Spinal cord (tissue), 9 donors: ENCODE measurements at regions not wholly inside any gene's neighbourhood (a gene's known extent, or its start where the extent isn't known, plus 50 kb on each side); places are given as distances from the start of the nearest gene placed in this dataset.
"Not testable (repeated sequence)": the region's sequence is repeated elsewhere in the genome, so short reads cannot be mapped to it uniquely, and the experiment has no call there.

Experiments used
- DNase-seq, 6 donors: peaks; one replicate each; pipeline versions ENCODE4 v3.0.0 to v3.0.0-alpha.2; 2013 to 2015; ENCODE audit warnings: low spot score in 6 of 6, low read depth in 4 of 6
- H3K27ac ChIP-seq: one replicate; pipeline ENCODE4 v1.5.1; 2013; ENCODE audit warnings: low read depth, low read length, control low read depth
- H3K27me3 ChIP-seq: one replicate; pipeline ENCODE4 v1.6.1; 2013; ENCODE audit warnings: low read length; ENCODE audit not compliant: control insufficient read depth, insufficient read depth
- H3K36me3 ChIP-seq: one replicate; pipeline ENCODE4 v1.6.1; 2013; ENCODE audit warnings: low read length; ENCODE audit not compliant: control insufficient read depth, insufficient read depth
- H3K4me1 ChIP-seq: one replicate; pipeline ENCODE4 v1.6.1; 2013; ENCODE audit warnings: low read length; ENCODE audit not compliant: control insufficient read depth, insufficient read depth
- H3K4me3 ChIP-seq: one replicate; pipeline ENCODE4 v1.5.1; 2013; ENCODE audit warnings: low read depth, low read length, control low read depth
- H3K9me3 ChIP-seq: one replicate; pipeline ENCODE4 v1.6.1; 2013; ENCODE audit warnings: low read length; ENCODE audit not compliant: control insufficient read depth, insufficient read depth
- WGBS: methylation state at CpG from one replicate; pipeline ENCODE4 v1.1.5; 2013; ENCODE audit warnings: missing lambda C conversion rate; ENCODE audit not compliant: insufficient coverage; 5-methylcytosine and 5-hydroxymethylcytosine counted together
- donor health status: healthy.

DNA sequence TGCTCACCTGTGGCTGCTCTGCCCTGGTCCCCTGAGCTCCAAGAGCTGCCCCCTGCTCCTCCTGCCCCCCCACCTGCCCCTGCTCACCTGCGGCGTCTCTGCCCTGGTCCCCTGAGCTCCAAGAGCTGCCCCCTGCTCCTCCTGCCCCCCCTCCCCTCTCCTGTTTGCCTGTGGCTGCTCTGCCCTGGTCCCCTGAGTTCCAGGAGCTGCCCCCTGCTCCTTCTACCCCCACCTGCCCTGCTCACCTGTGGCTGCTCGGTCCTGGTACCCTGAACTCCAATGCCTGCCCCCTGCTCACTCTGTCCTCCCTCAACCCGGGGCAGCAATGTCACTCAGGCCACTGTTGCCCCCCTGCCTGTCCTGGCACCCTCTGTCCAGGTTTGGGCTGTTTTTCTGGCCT lies 101.7 kb downstream of the TMEM121 start:
- DNase-seq, H3K27me3 ChIP-seq, H3K9me3 ChIP-seq, H3K4me1 ChIP-seq, H3K36me3 ChIP-seq, H3K27ac ChIP-seq, H3K4me3 ChIP-seq: not testable (repeated sequence)
- WGBS, result 65% methylated on average over 4 of the region's 4 CpGs

DNA sequence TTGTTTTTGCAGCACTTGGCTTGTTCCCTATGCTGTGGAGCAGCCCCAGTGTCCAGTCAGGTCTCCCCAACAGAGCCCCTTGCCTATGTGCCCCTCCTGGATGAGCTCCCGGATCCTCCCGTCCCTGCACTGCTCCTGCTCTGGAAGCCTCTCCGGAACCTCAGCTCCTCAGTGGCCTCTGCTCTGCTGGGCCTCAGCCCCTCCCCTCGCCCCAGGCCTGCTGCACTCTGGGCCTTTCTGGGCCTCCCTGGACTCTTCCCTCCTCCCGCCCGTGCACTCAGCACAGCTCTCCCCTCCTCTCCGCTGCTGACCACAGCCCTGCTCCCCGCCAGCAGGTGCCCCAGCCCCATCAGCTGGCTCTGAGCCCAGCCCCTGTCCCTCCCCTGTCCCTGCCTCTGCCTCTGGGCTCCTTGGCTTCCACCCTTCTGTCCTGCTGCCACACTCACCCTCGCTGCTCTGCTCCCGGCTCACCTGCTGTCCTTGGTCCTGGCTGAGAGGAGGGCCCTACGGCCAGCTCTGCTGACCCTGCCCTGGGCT lies 102.2 kb downstream of the TMEM121 start:
- not testable (repeated sequence) for H3K9me3 ChIP-seq, H3K4me3 ChIP-seq, H3K4me1 ChIP-seq, H3K36me3 ChIP-seq, DNase-seq, H3K27ac ChIP-seq, H3K27me3 ChIP-seq
- 44% methylated on average over 10 of the region's 11 CpGs for WGBS

DNA sequence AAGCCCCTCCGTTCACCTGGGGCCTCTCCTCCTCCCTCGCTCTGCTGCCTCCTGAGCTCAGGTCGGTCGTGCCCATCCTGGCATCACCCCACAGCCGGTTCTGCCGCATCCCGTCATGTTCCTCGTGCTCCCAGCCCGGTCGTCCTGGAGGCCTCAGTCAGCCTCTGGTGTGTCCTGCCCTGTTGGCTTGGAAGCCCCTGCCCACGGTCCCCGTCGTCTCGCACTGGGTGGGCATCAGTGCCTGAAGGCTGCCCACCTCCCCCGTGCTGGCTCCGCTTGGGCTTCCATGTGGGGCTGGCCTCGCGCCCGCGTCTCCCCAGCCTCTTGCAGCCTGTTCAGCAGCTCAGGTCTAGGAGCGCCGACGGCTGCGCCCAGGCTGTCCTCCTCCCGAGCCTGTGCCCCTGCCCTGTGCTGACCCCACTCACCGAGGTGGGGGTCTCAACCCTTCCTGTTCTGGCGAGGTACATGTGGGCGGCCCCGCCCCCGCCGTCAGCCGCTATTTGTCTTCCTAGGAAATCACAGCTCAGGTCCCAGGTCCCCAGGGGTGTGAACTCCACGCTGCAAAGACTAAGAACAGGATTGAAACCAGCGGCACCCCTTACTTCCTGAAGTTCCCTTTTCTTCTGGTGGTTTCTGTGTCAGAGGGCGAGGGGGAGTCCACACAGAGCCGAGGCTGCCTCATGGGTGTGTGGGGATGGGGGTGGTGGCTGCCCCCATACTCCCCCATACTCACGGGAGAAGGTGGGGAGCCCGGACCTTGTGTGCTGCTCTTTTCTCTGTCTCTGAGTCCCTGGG lies 102.9 kb downstream of the TMEM121 start:
- not testable (repeated sequence) for H3K9me3 ChIP-seq, H3K36me3 ChIP-seq, H3K27me3 ChIP-seq, H3K4me3 ChIP-seq, H3K4me1 ChIP-seq, H3K27ac ChIP-seq, DNase-seq
- WGBS, result 83% methylated on average over 30 of the region's 38 CpGs

DNA sequence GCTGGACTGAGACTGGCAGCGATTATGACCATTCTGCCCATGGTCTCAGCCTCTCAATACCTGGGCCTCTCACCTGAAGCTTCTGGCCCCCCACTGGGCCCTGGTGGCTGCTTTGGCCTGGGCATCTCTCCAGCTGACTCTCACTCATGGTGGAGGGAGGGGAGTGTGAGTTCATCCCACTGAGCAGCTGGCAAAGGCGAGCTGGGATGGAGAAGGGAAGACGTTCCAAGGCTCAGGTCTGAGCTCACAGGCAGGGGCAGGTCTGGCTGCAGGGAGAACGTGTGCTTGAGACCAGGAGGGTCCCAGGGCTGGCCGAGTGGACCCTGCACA lies 103.5 kb downstream of the TMEM121 start:
- Histone ChIP-seq H3K36me3 (no peaks in the 10 kb centered on the region), H3K27ac (no peak overlapping the region), H3K27me3 (no peaks in the 10 kb centered on the region), H3K4me1 (no peaks in the 10 kb centered on the region), H3K4me3 (no peak overlapping the region), H3K9me3 (peaks cover 4% of the 10 kb centered on the region)
- no peak for DNase-seq
- no CpG with 5 or more reads among the region's 5 CpGs for WGBS

DNA sequence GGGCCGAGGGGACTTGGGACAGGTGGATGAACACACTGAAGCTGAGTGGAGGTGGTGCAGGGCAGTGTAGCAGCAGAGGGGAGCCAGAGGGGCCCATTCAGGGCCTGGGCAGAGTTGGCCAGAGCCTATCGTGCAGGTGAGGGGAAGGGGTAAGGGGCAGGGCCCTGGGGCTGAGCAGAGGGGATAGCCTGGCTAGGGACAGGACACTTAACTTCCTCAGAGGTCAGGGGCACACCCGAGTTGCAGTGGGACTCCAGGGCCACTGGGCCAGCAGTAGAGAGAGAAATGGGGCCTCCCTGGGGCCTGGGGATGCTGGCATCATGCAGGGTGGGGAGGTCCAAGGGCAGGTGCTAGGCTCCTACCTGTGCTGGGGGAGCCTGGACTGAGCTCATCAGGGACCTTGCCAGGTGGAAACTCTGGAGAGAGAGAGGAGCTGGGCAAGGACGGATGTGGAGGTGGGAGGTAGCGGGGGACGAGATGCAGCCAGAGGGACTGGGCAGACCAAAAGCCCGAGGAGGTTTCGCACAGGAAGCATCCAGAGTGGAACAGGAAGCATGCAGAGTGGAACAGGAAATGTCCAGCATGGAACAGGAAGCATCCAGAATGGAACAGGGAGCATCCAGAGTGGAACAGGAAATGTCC lies 104.0 kb downstream of the TMEM121 start:
- H3K9me3 ChIP-seq, H3K4me1 ChIP-seq, DNase-seq, H3K36me3 ChIP-seq, H3K27ac ChIP-seq, H3K27me3 ChIP-seq, H3K4me3 ChIP-seq: not testable (repeated sequence)
- WGBS, result 76% methylated on average over 6 of the region's 8 CpGs

DNA sequence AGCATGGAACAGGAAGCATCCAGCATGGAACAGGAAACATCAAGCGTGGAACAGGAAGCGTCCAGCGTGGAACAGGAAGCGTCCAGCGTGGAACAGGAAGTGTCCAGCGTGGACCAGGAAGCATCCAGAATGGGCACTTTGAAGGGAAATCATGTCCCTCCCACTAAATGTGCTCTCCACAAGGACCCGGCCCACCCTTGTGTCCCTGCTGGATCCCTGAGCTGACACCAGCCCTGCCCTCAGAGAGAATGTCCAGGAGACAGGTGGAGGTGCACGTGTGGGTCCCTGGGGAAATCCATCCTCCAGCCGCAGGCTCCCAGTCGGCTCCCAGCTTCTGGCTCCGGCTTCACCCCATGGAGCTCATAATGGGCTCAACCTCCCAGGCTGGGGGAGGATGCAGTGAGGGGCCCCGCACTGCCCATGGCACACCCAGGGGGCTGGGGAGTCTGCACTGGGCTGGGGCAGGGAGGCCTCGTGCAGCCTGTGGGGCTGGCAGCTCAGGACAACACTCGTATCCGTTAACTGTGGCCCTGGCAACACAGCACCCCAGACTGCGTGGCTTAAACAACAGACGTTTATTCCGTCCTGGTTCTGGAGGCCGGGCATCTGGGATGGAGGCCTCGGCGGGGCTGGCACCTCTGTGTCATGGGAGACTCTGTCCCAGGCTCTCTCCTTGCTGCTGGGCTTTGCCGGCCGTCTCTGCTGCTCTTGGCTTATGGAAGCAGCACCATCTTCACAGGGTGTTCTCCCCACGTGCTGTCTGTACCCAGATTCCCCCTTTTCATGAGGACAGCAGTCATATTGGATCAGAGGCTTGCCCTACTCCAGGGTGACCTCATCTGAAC lies 104.8 kb downstream of the TMEM121 start:
- not testable (repeated sequence) for DNase-seq, H3K36me3 ChIP-seq, H3K27ac ChIP-seq, H3K4me1 ChIP-seq, H3K4me3 ChIP-seq, H3K27me3 ChIP-seq, H3K9me3 ChIP-seq
- 85% methylated on average over 14 of the region's 24 CpGs for WGBS

DNA sequence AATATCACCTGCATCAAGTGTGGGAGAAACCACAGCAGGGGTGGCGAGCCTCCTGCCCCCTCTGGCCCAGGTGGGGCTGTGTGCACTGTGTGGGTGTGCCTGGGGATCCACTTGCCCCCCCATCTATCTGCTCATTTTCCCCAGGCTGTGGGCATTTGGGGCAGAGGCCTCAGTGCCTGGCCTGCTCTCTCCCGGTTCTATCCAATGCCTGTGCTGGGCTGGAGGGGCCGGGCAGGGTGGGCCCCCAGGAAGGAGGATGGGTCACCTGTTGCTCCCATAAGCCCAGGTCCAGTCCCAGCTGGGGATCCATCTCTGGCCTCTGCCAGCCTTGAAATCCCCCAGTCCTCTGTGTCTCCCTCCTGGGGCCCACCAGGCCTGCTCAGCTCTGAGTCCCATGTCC lies 105.6 kb downstream of the TMEM121 start:
- no peak for DNase-seq
- WGBS, result 74% methylated on average over 3 of the region's 3 CpGs

DNA sequence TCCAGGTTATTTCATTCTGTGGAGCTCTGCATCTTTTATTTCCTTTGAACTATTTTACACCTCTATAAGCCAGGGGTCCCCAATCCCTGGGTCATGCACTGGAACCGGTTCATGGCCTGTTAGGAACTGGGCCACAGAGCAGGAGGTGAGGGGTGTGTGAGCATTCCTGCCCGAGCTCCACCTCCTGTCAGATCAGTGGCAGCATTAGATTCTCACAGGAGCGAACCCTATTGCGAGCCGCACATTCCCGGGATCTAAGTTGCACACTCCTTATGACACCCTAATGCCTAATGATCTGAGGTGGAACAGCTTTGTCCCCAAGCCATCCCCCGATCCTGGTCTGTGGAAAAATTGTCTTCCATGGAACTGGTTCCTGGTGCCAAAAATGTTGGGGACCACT lies 107.2 kb downstream of the TMEM121 start:
- H3K9me3 ChIP-seq, result not testable (repeated sequence)

More for the DNA sequence above, 105.6 kb downstream of the TMEM121 start:
- Histone ChIP-seq H3K27ac (no peak overlapping the region), H3K36me3 (no peaks in the 10 kb centered on the region), H3K4me3 (no peak overlapping the region), H3K9me3 (peaks cover 4% of the 10 kb centered on the region), H3K27me3 (no peaks in the 10 kb centered on the region), H3K4me1 (no peaks in the 10 kb centered on the region)

DNA sequence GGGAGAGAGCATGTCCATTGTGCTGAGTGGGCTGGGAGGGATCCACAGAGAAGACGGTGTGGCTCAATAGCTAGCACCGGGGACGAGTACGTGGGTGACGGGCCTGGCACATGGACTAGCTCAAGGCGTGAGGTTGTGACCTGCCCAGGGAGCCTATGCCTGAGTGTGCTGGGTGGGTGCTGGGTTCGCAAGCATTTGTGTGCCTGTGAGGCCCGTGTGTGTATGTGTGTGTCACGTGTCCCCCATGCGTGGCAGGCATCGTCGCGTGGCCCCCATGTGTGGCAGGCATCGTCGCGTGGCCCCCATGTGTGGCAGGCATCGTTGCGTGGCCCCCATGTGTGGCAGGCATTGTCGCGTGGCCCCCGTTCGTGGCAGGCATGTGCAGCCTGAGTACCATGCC lies 109.2 kb downstream of the TMEM121 start:
- H3K4me3 ChIP-seq, result no peak overlapping the region
- H3K9me3 ChIP-seq, result peaks cover 4% of the 10 kb centered on the region
- no peaks in the 10 kb centered on the region for H3K4me1 ChIP-seq
- no peak for DNase-seq
- 79% methylated on average over 9 of the region's 22 CpGs for WGBS
- no peaks in the 10 kb centered on the region for H3K36me3 ChIP-seq
- H3K27me3 ChIP-seq, result no peaks in the 10 kb centered on the region
- H3K27ac ChIP-seq, result no peak overlapping the region

More for the DNA sequence above, 107.2 kb downstream of the TMEM121 start:
- H3K27me3 ChIP-seq, H3K4me3 ChIP-seq, DNase-seq, H3K4me1 ChIP-seq, H3K27ac ChIP-seq, H3K36me3 ChIP-seq: not testable (repeated sequence)
- 80% methylated on average over 1 of the region's 7 CpGs for WGBS
